NCI-H2029 (cell line): ENCODE measurements at regions not wholly inside any gene's neighbourhood (a gene's known extent, or its start where the extent isn't known, plus 50 kb on each side); places are given as distances from the start of the nearest gene placed in this dataset.

Source experiments
- DNase-seq: peaks from one replicate; lab custom pipeline; 2025; lab: John Stamatoyannopoulos, UW

- DNase-seq = no peak
Measured at GRCh38 chr2:41990245-41990644, 57.6 kb upstream of the PKDCC start.

GRCh38 chr2:41990688-41991087 is 57.1 kb upstream of the PKDCC start:
- DNase-seq = no peak

GRCh38 chr2:41992056-41992642 is 55.7 kb upstream of the PKDCC start:
- no peak for DNase-seq

GRCh38 chr2:41992671-41993434 is 55.0 kb upstream of the PKDCC start:
- no peak for DNase-seq

GRCh38 chr2:41993435-41993925 is 54.3 kb upstream of the PKDCC start:
- no peak for DNase-seq

- no peak for DNase-seq
Measured at GRCh38 chr2:41994233-41994637, 53.6 kb upstream of the PKDCC start.

- no peak for DNase-seq
Measured at GRCh38 chr2:41994661-41995060, 53.2 kb upstream of the PKDCC start.

GRCh38 chr2:41997561-41997960 is 50.3 kb upstream of the PKDCC start:
- DNase-seq = no peak
